Neural cell (in vitro differentiated cells): ENCODE measurements at regions not wholly inside any gene's neighbourhood (a gene's known extent, or its start where the extent isn't known, plus 50 kb on each side); places are given as distances from the start of the nearest gene placed in this dataset.

Experiments used
- H2AFZ ChIP-seq: fragments of 200-600, 300-800 bp; sonication (generic), shearing (Covaris generic); 2 replicates; pipeline ENCODE4 v1.6.0; 2014; ENCODE audit warnings: low read depth, mild to moderate bottlenecking, antibody characterized with exemption, low read length, moderate library complexity
- H3F3A ChIP-seq: fragments of 200-600 bp; shearing (Covaris generic); 2 replicates; pipeline ENCODE4 v1.6.1; 2016; ENCODE audit warnings: mild to moderate bottlenecking, moderate library complexity, mixed read lengths, antibody characterized with exemption, low read length; ENCODE audit not compliant: insufficient read depth, poor library complexity, severe bottlenecking
- H3K27ac ChIP-seq: fragments of 200-600, 300-800 bp; sonication (generic), shearing (Covaris generic); 2 replicates; pipeline ENCODE4 v1.5.1; 2014; ENCODE audit warnings: mild to moderate bottlenecking, low read length, moderate library complexity
- H3K27me3 ChIP-seq: fragments of 300-800, 200-600 bp; sonication (generic), shearing (Covaris generic); 2 replicates; pipeline ENCODE4 v1.6.0; 2014; ENCODE audit warnings: mild to moderate bottlenecking, low read depth, low read length, moderate library complexity; ENCODE audit not compliant: insufficient read depth
- H3K36me3 ChIP-seq: fragments of 300-800, 200-600 bp; sonication (generic), shearing (Covaris generic); 2 replicates; pipeline ENCODE4 v1.5.1; 2014; ENCODE audit warnings: mild to moderate bottlenecking, antibody characterized with exemption, low read length, moderate library complexity; ENCODE audit not compliant: insufficient read depth
- H3K4me2 ChIP-seq: fragments of 300-800, 200-600 bp; sonication (generic), shearing (Covaris generic); 2 replicates; pipeline ENCODE4 v1.6.0; 2014; ENCODE audit warnings: mild to moderate bottlenecking, low read length
- H3K4me3 ChIP-seq: fragments of 300-800, 200-600 bp; sonication (generic), shearing (Covaris generic); 2 replicates; pipeline ENCODE4 v1.5.1; 2014; ENCODE audit warnings: mild to moderate bottlenecking, low read length, moderate library complexity
- H3K79me2 ChIP-seq: fragments of 200-600 bp; shearing (Covaris generic); replicated peaks from 2 replicates; pipeline ENCODE4 v1.6.0; 2014; ENCODE audit warnings: mild to moderate bottlenecking, low read length, moderate library complexity; ENCODE audit not compliant: insufficient read depth
- H3K9ac ChIP-seq: fragments of 300-800, 200-600 bp; sonication (generic), shearing (Covaris generic); 2 replicates; pipeline ENCODE4 v1.6.1; 2016; ENCODE audit warnings: mild to moderate bottlenecking, low read length, mixed read lengths
- H3K9me2 ChIP-seq: fragments of 200-600 bp; shearing (Covaris generic); 2 replicates; pipeline ENCODE4 v1.6.1; 2016; ENCODE audit warnings: mild to moderate bottlenecking, low read length, mixed read lengths; ENCODE audit not compliant: insufficient read depth
- H3K9me3 ChIP-seq: fragments of 200-600, 300-800 bp; sonication (generic), shearing (Covaris generic); 2 replicates; pipeline ENCODE4 v1.6.1; 2016; ENCODE audit warnings: mild to moderate bottlenecking, mixed run types, low read length, moderate library complexity, mixed read lengths
- H4K20me1 ChIP-seq: fragments of 200-600 bp; shearing (Covaris generic); 2 replicates; pipeline ENCODE4 v1.6.1; 2016; ENCODE audit warnings: mild to moderate bottlenecking, mixed run types; ENCODE audit not compliant: insufficient read depth
- EP300 ChIP-seq: fragments of 450-650 bp; conservative IDR thresholded peaks from 2 replicates; pipeline ENCODE4 v1.6.1; 2014; ENCODE audit warnings: antibody characterized with exemption, mild to moderate bottlenecking, moderate library complexity; ENCODE audit not compliant: poor library complexity, severe bottlenecking
- RAD21 ChIP-seq: fragments of 450-650 bp; conservative IDR thresholded peaks from 2 replicates; pipeline ENCODE4 v1.6.1; 2014; ENCODE audit warnings: antibody characterized with exemption, mild to moderate bottlenecking, moderate library complexity
- TAF1 ChIP-seq: IDR thresholded peaks from 2 replicates; pipeline ENCODE4 v1.6.1; 2012; ENCODE audit warnings: low read depth
- TF ChIP-seq, protein P1 (sequence below): fragments of 450-650 bp; IDR thresholded peaks from 2 replicates; pipeline ENCODE4 v1.5.1; 2014; ENCODE audit warnings: antibody characterized with exemption, mild to moderate bottlenecking, moderate library complexity; ENCODE audit not compliant: poor library complexity, severe bottlenecking
- TF ChIP-seq, protein P2 (sequence below): IDR thresholded peaks from 2 replicates; pipeline ENCODE4 v1.6.1; 2012; ENCODE audit warnings: borderline replicate concordance

DNA sequence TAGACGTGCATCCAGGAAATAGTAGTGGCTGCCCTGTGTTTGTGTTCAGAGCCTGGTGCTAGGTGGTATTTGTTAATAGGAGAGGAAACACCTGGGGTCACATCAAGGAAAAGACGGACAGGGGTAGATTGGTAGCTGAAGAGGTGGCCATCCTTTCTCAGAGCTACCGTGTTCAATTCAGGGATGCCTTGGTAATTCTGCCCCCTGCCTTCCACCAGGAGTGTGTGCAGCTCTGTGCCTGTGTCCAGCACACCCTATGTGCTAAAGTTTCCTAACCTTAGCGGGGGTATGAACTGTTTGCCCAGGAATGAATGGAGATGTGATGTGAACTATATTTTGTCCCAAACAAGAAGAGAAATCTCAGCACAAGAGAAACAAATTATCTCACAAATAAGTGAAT lies 174.1 kb upstream of the MPHOSPH6 start:
- Histone ChIP-seq H3K4me2 (no peak overlapping the region), H3K9me3 (no peaks in the 10 kb centered on the region), H3K27ac (no peak overlapping the region), H3K36me3 (no peaks in the 10 kb centered on the region), H3K4me3 (no peak overlapping the region), H3K9ac (no peak overlapping the region), H3K27me3 (no peaks in the 10 kb centered on the region), H3F3A (no peaks in the 10 kb centered on the region), H3K79me2 (no peaks in the 10 kb centered on the region), H4K20me1 (no peaks in the 10 kb centered on the region), H2AFZ (no peak overlapping the region), H3K9me2 (no peaks in the 10 kb centered on the region)
- TF ChIP-seq, protein P1, sequence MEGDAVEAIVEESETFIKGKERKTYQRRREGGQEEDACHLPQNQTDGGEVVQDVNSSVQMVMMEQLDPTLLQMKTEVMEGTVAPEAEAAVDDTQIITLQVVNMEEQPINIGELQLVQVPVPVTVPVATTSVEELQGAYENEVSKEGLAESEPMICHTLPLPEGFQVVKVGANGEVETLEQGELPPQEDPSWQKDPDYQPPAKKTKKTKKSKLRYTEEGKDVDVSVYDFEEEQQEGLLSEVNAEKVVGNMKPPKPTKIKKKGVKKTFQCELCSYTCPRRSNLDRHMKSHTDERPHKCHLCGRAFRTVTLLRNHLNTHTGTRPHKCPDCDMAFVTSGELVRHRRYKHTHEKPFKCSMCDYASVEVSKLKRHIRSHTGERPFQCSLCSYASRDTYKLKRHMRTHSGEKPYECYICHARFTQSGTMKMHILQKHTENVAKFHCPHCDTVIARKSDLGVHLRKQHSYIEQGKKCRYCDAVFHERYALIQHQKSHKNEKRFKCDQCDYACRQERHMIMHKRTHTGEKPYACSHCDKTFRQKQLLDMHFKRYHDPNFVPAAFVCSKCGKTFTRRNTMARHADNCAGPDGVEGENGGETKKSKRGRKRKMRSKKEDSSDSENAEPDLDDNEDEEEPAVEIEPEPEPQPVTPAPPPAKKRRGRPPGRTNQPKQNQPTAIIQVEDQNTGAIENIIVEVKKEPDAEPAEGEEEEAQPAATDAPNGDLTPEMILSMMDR: peak; percentile 16
- TF ChIP-seq, protein P2, sequence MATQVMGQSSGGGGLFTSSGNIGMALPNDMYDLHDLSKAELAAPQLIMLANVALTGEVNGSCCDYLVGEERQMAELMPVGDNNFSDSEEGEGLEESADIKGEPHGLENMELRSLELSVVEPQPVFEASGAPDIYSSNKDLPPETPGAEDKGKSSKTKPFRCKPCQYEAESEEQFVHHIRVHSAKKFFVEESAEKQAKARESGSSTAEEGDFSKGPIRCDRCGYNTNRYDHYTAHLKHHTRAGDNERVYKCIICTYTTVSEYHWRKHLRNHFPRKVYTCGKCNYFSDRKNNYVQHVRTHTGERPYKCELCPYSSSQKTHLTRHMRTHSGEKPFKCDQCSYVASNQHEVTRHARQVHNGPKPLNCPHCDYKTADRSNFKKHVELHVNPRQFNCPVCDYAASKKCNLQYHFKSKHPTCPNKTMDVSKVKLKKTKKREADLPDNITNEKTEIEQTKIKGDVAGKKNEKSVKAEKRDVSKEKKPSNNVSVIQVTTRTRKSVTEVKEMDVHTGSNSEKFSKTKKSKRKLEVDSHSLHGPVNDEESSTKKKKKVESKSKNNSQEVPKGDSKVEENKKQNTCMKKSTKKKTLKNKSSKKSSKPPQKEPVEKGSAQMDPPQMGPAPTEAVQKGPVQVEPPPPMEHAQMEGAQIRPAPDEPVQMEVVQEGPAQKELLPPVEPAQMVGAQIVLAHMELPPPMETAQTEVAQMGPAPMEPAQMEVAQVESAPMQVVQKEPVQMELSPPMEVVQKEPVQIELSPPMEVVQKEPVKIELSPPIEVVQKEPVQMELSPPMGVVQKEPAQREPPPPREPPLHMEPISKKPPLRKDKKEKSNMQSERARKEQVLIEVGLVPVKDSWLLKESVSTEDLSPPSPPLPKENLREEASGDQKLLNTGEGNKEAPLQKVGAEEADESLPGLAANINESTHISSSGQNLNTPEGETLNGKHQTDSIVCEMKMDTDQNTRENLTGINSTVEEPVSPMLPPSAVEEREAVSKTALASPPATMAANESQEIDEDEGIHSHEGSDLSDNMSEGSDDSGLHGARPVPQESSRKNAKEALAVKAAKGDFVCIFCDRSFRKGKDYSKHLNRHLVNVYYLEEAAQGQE: no peak

DNA sequence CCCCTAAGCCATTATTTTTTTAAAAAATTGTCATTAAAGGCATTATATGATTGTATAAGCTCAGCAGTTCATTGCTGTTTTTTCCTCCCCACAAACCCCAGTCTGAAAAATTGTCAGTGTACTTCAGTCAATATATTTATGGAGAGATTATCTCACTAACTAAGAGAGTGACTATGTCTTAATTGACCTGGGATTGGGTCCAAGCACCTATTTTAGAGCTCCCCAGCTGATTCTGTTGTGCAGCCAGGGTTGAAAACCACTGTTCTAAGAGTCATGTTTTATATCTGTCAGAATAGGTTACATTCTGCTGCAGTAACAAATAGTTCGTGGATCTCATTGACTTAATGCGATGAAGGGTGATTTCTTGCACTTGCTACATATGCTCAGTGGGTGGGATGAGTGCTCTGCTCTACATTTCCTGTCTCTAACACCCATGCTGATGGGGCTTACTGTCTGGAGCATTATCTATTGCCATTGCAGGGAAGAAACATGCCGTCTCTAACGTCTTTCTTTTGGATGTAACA lies 171.2 kb upstream of the MPHOSPH6 start:
- H3K9me2 ChIP-seq: no peaks in the 10 kb centered on the region
- H3K79me2 ChIP-seq: no peaks in the 10 kb centered on the region
- H3K36me3 ChIP-seq: no peaks in the 10 kb centered on the region
- H3K9ac ChIP-seq: no peak overlapping the region
- no peak overlapping the region for H3K4me2 ChIP-seq
- no peaks in the 10 kb centered on the region for H3F3A ChIP-seq
- H2AFZ ChIP-seq: no peak overlapping the region
- no peaks in the 10 kb centered on the region for H3K27me3 ChIP-seq
- H3K9me3 ChIP-seq: no peaks in the 10 kb centered on the region
- H3K4me3 ChIP-seq: no peak overlapping the region
- H4K20me1 ChIP-seq: no peaks in the 10 kb centered on the region
- H3K27ac ChIP-seq: no peak overlapping the region
- TF ChIP-seq EP300: no peak

DNA sequence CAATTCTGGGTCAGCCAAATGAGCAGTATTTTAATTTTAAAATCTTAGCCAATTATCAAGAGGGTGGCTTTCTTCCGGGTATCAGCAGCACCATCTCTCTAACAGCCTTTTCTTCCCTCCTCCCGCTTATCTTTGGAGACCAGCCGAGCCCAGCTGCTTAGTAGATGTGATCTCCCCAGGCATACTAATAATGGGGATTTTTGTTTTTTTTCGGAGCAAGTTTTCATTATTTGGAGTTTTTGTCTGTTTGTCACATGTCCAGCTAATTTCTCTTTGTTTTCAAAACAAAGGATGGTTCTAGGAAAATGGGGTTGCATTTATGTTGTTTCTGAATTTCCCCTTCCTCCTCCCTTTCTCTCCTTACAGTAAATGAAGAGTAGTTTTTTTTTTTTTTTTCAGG lies 170.5 kb upstream of the MPHOSPH6 start:
- no peak overlapping the region for H3K4me2 ChIP-seq
- no peak overlapping the region for H2AFZ ChIP-seq
- no peak overlapping the region for H3K4me3 ChIP-seq
- H3K9me2 ChIP-seq: no peaks in the 10 kb centered on the region
- no peaks in the 10 kb centered on the region for H3K36me3 ChIP-seq
- H3K27ac ChIP-seq: no peak overlapping the region
- H3K9ac ChIP-seq: no peak overlapping the region
- no peaks in the 10 kb centered on the region for H4K20me1 ChIP-seq
- H3F3A ChIP-seq: no peaks in the 10 kb centered on the region
- H3K27me3 ChIP-seq: no peaks in the 10 kb centered on the region
- no peaks in the 10 kb centered on the region for H3K9me3 ChIP-seq
- TF ChIP-seq RAD21 (no peak), EP300 (no peak), TAF1 (no peak)
- TF ChIP-seq, protein P2: no peak
- no peaks in the 10 kb centered on the region for H3K79me2 ChIP-seq
